Endothelial cell of umbilical vein (primary cell): ENCODE measurements at regions not wholly inside any gene's neighbourhood (a gene's known extent, or its start where the extent isn't known, plus 50 kb on each side); places are given as distances from the start of the nearest gene placed in this dataset.

Experiments
- BruUV-seq: library from RNA; stranded (reverse); fragments of 400-500 nt; replicated peaks from 2 replicates; lab custom pipeline; 2021; lab: Mats Ljungman, UMichigan
- CTCF ChIA-PET: fragments of 300-600, 350-600 bp; sonication (Branson Sonifier 250); formaldehyde crosslinking; loops from one replicate; lab custom pipeline; 2021; ENCODE audit warnings: antibody characterized with exemption, inconsistent platforms; lab: Charles Lee
- POLR2A ChIA-PET: fragments of 300-600, 350-600 bp; sonication (Branson Sonifier 250); formaldehyde crosslinking; loops from one replicate; lab custom pipeline; 2021; ENCODE audit warnings: antibody characterized with exemption, inconsistent platforms; lab: Charles Lee
- DNase-seq: peaks from one replicate; pipeline ENCODE4 v3.0.0-alpha.2; 2011; ENCODE audit warnings: low read depth, low spot score
- FAIRE-seq: peaks from 2 replicates; lab custom pipeline; 2011; peaks lifted over from hg19 to GRCh38; lab: Jason Lieb, UNC
- H2AFZ ChIP-seq: 2 replicates; pipeline ENCODE4 v1.6.0; 2012; ENCODE audit warnings: low read depth, low read length, control low read depth, inconsistent platforms
- H3K27ac ChIP-seq: 2 replicates; pipeline ENCODE4 v1.5.1; 2011; ENCODE audit warnings: low read depth, mild to moderate bottlenecking, control low read depth, low read length, moderate library complexity; ENCODE audit not compliant: insufficient read depth
- H3K27me3 ChIP-seq, 2 experiments: 2 replicates each; pipeline versions ENCODE4 v1.6.0 to v1.6.1; 2011; ENCODE audit warnings: low read length in 2 of 2, mixed read lengths in 1 of 2; ENCODE audit not compliant: control insufficient read depth in 2 of 2, insufficient read depth in 2 of 2
- H3K36me3 ChIP-seq, 2 experiments: 2 replicates in 1 of 2; 3 replicates in 1 of 2; pipeline ENCODE4 v1.5.1; 2011; ENCODE audit warnings: low read length in 2 of 2, mild to moderate bottlenecking in 1 of 2, moderate library complexity in 1 of 2; ENCODE audit not compliant: control insufficient read depth in 2 of 2, insufficient read depth in 2 of 2; ENCODE audit errors: extremely low read depth in 1 of 2
- H3K4me1 ChIP-seq: 3 replicates; pipeline ENCODE4 v1.5.1; 2011; ENCODE audit warnings: mild to moderate bottlenecking, low read length; ENCODE audit not compliant: control insufficient read depth, insufficient read depth; ENCODE audit errors: extremely low read depth
- H3K4me2 ChIP-seq: 2 replicates; pipeline ENCODE4 v1.6.1; 2011; ENCODE audit warnings: low read length, control low read depth, mixed read lengths; ENCODE audit not compliant: insufficient read depth
- H3K4me3 ChIP-seq, 3 experiments: fragments of 200-600 bp in 1 of 3; sonication (generic), shearing (Covaris generic) in 1 of 3; replicated peaks in 1 of 3; 2 replicates each; pipeline ENCODE4 v1.5.1; 2011 to 2016; ENCODE audit warnings: control low read depth in 3 of 3, low read length in 3 of 3, mild to moderate bottlenecking in 2 of 3, inconsistent platforms in 1 of 3, low read depth in 1 of 3, moderate library complexity in 1 of 3; ENCODE audit not compliant: insufficient read depth in 1 of 3
- H3K79me2 ChIP-seq: 2 replicates; pipeline ENCODE4 v1.6.0; 2012; ENCODE audit warnings: low read length, inconsistent platforms; ENCODE audit not compliant: control insufficient read depth, insufficient read depth
- H3K9ac ChIP-seq: replicated peaks from 2 replicates; pipeline ENCODE3; 2011; ENCODE audit warnings: low read length, control low read depth; ENCODE audit not compliant: insufficient read depth; ENCODE audit errors: extremely low read depth
- H3K9me1 ChIP-seq: replicated peaks from 3 replicates; pipeline ENCODE4 v1.6.0; 2011; ENCODE audit warnings: mild to moderate bottlenecking, low read length; ENCODE audit not compliant: control insufficient read depth, insufficient read depth; ENCODE audit errors: extremely low read depth
- H3K9me3 ChIP-seq: replicated peaks from 2 replicates; pipeline ENCODE4 v1.5.1; 2012; ENCODE audit warnings: low read length, inconsistent platforms; ENCODE audit not compliant: control insufficient read depth, insufficient read depth
- H4K20me1 ChIP-seq: replicated peaks from 2 replicates; pipeline ENCODE3; 2011; ENCODE audit warnings: mild to moderate bottlenecking, low read length; ENCODE audit not compliant: control insufficient read depth, insufficient read depth; ENCODE audit errors: extremely low read depth
- CTCF ChIP-seq, 2 donors: IDR thresholded peaks; 1 replicate in 1 of 2; 2 replicates in 1 of 2; pipeline ENCODE4 v1.5.1; 2011; ENCODE audit warnings: low read length in 2 of 2, mild to moderate bottlenecking in 2 of 2, moderate library complexity in 2 of 2, control low read depth in 1 of 2, inconsistent platforms in 1 of 2, low read depth in 1 of 2; ENCODE audit not compliant: insufficient read depth in 1 of 2; ENCODE audit errors: extremely low read depth in 1 of 2
- EZH2 ChIP-seq: IDR thresholded peaks from 2 replicates; pipeline ENCODE4 v1.6.1; 2012; ENCODE audit warnings: borderline replicate concordance, low read depth, mild to moderate bottlenecking, moderate library complexity, low read length, inconsistent platforms; ENCODE audit not compliant: severe bottlenecking
- MAX ChIP-seq: IDR thresholded peaks from 2 replicates; pipeline ENCODE4 v1.6.1; 2011; ENCODE audit not compliant: insufficient read depth, insufficient read length
- MYC ChIP-seq: IDR thresholded peaks from one replicate; pipeline ENCODE4 v1.6.1; 2011; ENCODE audit warnings: mild to moderate bottlenecking, low read depth, low read length
- POLR2AphosphoS5 ChIP-seq: IDR thresholded peaks from 2 replicates; pipeline ENCODE4 v1.6.1; 2012; ENCODE audit warnings: low read depth, mild to moderate bottlenecking, control low read depth, low read length, moderate library complexity; ENCODE audit not compliant: insufficient read depth
- dilution Hi-C: fragments of 300-500 bp; cut with MboI; formaldehyde crosslinking; loops from one replicate; pipeline ENCODE4 v1.15.0; 2019; ENCODE audit warnings: low sequenced_read_pairs; ENCODE audit not compliant: extremely low pct_ligation_motif_present
- intact Hi-C: fragments of 100-400 bp; cut with micrococcal nuclease; formaldehyde crosslinking; loops from one replicate; pipeline ENCODE4 v1.10.0; 2022

- POLR2A ChIA-PET, result no interaction called here
- H3K4me2 ChIP-seq, result no peak overlapping the region
- no peak overlapping the region for H3K9ac ChIP-seq
- H3K27me3 ChIP-seq, result no peaks in the 10 kb centered on the region
- H3K36me3 ChIP-seq, result no peaks in the 10 kb centered on the region
- H3K79me2 ChIP-seq, result no peaks in the 10 kb centered on the region
- H4K20me1 ChIP-seq, result no peaks in the 10 kb centered on the region
- no peak for TF ChIP-seq CTCF (IDR thresholded peaks at IDR 0.05; ENCODE audit: extremely low read depth in 1 of 2, insufficient read depth in 1 of 2, low read depth in 1 of 2, low read length in 2 of 2)
- DNase-seq (no peak), FAIRE-seq (no peak)
- H3K9me1 ChIP-seq, result no peaks in the 10 kb centered on the region
- dilution Hi-C loops, result no loop called here
- H3K4me3 ChIP-seq, result no peak overlapping the region
- no peaks in the 10 kb centered on the region for H3K4me1 ChIP-seq
- no TSS peak for BruUV-seq
- no peak overlapping the region for H2AFZ ChIP-seq
- CTCF ChIA-PET, result no interaction called here
- no peaks in the 10 kb centered on the region for H3K9me3 ChIP-seq
- H3K27ac ChIP-seq, result no peak overlapping the region
- intact Hi-C loops, result no loop called here
Observed at GRCh38 chr14:65928995-65929394, 516.5 kb downstream of the FUT8 start.

GRCh38 chr14:65933400-65934069 lies 521.0 kb downstream of the FUT8 start:
- Histone ChIP-seq H3K4me2 (no peak overlapping the region), H3K36me3 (no peaks in the 10 kb centered on the region), H3K27me3 (no peaks in the 10 kb centered on the region), H3K27ac (no peak overlapping the region), H3K79me2 (no peaks in the 10 kb centered on the region), H2AFZ (no peak overlapping the region), H3K4me1 (no peaks in the 10 kb centered on the region), H3K9me1 (no peaks in the 10 kb centered on the region), H4K20me1 (no peaks in the 10 kb centered on the region), H3K4me3 (no peak overlapping the region), H3K9me3 (no peaks in the 10 kb centered on the region), H3K9ac (no peak overlapping the region)
- no peak for FAIRE-seq
- no peak for DNase-seq
- CTCF ChIA-PET, result no interaction called here
- POLR2A ChIA-PET, result no interaction called here
- intact Hi-C loops, result no loop called here
- TF ChIP-seq EZH2 (no peak), MAX (no peak), POLR2AphosphoS5 (no peak), MYC (no peak)
- dilution Hi-C loops, result no loop called here
- BruUV-seq, result no TSS peak
